GM12878 (cell line): ENCODE measurements at regions not wholly inside any gene's neighbourhood (a gene's known extent, or its start where the extent isn't known, plus 50 kb on each side); places are given as distances from the start of the nearest gene placed in this dataset.

Experiments used
- ATF3 ChIP-seq: IDR thresholded peaks from 2 replicates; pipeline ENCODE4 v1.6.1; 2011; ENCODE audit warnings: low read depth, mild to moderate bottlenecking, low read length, moderate library complexity, borderline replicate concordance; ENCODE audit errors: extremely low read depth
- SMC3 ChIP-seq: IDR thresholded peaks from 2 replicates; pipeline ENCODE4 v1.6.1; 2011; ENCODE audit warnings: low read length, improper control_type of control experiment, borderline replicate concordance
- TCF3 ChIP-seq: IDR thresholded peaks from 2 replicates; pipeline ENCODE4 v1.6.1; 2012; ENCODE audit warnings: low read depth, mild to moderate bottlenecking, low read length, borderline replicate concordance; ENCODE audit not compliant: insufficient read depth
- TCF7 ChIP-seq: IDR thresholded peaks from 2 replicates; pipeline ENCODE4 v1.6.1; 2014; ENCODE audit warnings: antibody characterized with exemption, borderline replicate concordance
- ZNF274 ChIP-seq: IDR thresholded peaks from one replicate; pipeline ENCODE4 v1.8.0; 2011; ENCODE audit not compliant: insufficient read length, insufficient read depth
- ZNF622 ChIP-seq: fragments of 450-650 bp; IDR thresholded peaks from 2 replicates; pipeline ENCODE4 v1.6.1; 2017; ENCODE audit warnings: mild to moderate bottlenecking, inconsistent platforms
- TF ChIP-seq, protein P1 (sequence below): fragments of 450-650 bp; IDR thresholded peaks from 2 replicates; pipeline ENCODE4 v1.6.1; 2016; ENCODE audit warnings: mild to moderate bottlenecking, moderate library complexity, borderline replicate concordance
- TF ChIP-seq, protein P2 (sequence below): IDR thresholded peaks from 2 replicates; pipeline ENCODE4 v1.6.1; 2011; ENCODE audit warnings: mild to moderate bottlenecking, low read depth, low read length, moderate library complexity; ENCODE audit not compliant: insufficient replicate concordance

DNA sequence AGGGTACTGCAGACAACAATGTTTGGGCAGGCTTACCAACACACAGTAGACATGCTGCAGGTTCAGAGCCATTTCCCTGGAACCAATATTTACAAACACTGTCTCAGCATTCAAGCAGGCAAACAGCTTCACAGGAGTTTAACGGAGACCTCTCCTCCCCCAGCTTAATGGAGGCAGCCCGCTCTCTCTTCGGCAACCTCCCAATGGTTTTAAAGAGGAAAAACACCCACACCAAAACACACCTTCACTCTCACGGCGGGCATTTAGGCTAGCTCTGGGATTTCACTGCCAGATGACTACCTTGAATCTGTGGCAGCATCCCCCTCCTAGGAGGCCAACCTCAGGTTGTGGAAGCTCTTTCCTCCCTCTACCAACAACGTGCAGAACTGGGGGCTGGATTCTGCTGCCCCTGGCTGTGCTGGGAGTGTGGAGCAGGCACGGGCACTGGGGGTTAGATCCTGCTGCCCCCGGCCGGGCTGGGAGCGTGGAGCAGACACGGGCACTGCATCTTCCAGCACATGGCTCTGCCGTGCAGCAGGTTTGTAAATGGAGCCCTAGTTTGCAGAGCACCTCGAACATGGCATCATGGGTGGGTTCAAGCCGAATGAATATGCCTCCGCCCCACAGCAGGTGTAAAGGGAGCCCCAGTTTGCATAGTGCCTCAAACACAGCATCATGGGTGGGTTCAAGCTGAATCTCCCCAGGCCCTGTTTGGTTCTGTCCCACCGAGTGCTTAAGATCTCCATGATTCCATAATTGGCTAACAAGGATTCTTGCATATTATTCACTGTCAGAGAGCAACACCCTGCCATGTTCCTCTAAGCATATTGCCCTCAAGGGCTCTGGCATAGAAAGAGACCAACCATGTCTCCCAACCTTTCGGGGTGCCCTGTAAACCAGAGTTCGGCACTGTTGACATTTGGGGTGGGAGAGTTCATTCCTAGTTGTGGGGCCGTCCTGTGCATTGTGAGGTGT, 86.4 kb downstream of the RBFOX3 start (continued):
- TF ChIP-seq, protein P1, sequence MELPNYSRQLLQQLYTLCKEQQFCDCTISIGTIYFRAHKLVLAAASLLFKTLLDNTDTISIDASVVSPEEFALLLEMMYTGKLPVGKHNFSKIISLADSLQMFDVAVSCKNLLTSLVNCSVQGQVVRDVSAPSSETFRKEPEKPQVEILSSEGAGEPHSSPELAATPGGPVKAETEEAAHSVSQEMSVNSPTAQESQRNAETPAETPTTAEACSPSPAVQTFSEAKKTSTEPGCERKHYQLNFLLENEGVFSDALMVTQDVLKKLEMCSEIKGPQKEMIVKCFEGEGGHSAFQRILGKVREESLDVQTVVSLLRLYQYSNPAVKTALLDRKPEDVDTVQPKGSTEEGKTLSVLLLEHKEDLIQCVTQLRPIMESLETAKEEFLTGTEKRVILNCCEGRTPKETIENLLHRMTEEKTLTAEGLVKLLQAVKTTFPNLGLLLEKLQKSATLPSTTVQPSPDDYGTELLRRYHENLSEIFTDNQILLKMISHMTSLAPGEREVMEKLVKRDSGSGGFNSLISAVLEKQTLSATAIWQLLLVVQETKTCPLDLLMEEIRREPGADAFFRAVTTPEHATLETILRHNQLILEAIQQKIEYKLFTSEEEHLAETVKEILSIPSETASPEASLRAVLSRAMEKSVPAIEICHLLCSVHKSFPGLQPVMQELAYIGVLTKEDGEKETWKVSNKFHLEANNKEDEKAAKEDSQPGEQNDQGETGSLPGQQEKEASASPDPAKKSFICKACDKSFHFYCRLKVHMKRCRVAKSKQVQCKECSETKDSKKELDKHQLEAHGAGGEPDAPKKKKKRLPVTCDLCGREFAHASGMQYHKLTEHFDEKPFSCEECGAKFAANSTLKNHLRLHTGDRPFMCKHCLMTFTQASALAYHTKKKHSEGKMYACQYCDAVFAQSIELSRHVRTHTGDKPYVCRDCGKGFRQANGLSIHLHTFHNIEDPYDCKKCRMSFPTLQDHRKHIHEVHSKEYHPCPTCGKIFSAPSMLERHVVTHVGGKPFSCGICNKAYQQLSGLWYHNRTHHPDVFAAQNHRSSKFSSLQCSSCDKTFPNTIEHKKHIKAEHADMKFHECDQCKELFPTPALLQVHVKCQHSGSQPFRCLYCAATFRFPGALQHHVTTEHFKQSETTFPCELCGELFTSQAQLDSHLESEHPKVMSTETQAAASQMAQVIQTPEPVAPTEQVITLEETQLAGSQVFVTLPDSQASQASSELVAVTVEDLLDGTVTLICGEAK: no peak
- TF ChIP-seq, protein P2, sequence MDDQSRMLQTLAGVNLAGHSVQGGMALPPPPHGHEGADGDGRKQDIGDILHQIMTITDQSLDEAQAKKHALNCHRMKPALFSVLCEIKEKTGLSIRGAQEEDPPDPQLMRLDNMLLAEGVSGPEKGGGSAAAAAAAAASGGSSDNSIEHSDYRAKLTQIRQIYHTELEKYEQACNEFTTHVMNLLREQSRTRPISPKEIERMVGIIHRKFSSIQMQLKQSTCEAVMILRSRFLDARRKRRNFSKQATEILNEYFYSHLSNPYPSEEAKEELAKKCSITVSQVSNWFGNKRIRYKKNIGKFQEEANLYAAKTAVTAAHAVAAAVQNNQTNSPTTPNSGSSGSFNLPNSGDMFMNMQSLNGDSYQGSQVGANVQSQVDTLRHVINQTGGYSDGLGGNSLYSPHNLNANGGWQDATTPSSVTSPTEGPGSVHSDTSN: no peak
- no peak for TF ChIP-seq ATF3
- no peak for TF ChIP-seq TCF7
- no peak for TF ChIP-seq TCF3
- no peak for TF ChIP-seq SMC3
- no peak for TF ChIP-seq ZNF274
- TF ChIP-seq ZNF622: no peak
